Endothelial cell (in vitro differentiated cells): ENCODE measurements at regions not wholly inside any gene's neighbourhood (a gene's known extent, or its start where the extent isn't known, plus 50 kb on each side); places are given as distances from the start of the nearest gene placed in this dataset.
A peak's percentile ranks its signal among the peaks of the same experiment; 100 is the strongest.

Experiments
- DNase-seq: peaks from one replicate; pipeline ENCODE4 v3.0.0; 2021; ENCODE audit warnings: low spot score
- H3K27ac Mint-ChIP-seq: one replicate; pipeline ENCODE4 v1.8.0; 2021; ENCODE audit warnings: mixed read lengths, inconsistent platforms; ENCODE audit not compliant: unreplicated experiment
- H3K27me3 Mint-ChIP-seq: one replicate; pipeline ENCODE4 v1.8.0; 2021; ENCODE audit warnings: mild to moderate bottlenecking, moderate library complexity, mixed read lengths, inconsistent platforms; ENCODE audit not compliant: unreplicated experiment
- H3K36me3 Mint-ChIP-seq: one replicate; pipeline ENCODE4 v1.8.0; 2021; ENCODE audit warnings: mild to moderate bottlenecking, low read depth, mixed read lengths, inconsistent platforms; ENCODE audit not compliant: unreplicated experiment
- H3K4me1 Mint-ChIP-seq: one replicate; pipeline ENCODE4 v1.8.0; 2021; ENCODE audit warnings: mild to moderate bottlenecking, mixed read lengths, inconsistent platforms; ENCODE audit not compliant: unreplicated experiment
- H3K4me3 Mint-ChIP-seq: one replicate; pipeline ENCODE4 v1.8.0; 2021; ENCODE audit warnings: mild to moderate bottlenecking, mixed read lengths, inconsistent platforms; ENCODE audit not compliant: unreplicated experiment
- H3K9me3 Mint-ChIP-seq: one replicate; pipeline ENCODE4 v1.8.0; 2021; ENCODE audit warnings: mixed read lengths, inconsistent platforms; ENCODE audit not compliant: unreplicated experiment
- TF ChIP-seq, protein P1 (sequence below): fragments of 200-600 bp; sonication (generic); IDR thresholded peaks from one replicate; pipeline ENCODE4 v1.5.0; 2021; ENCODE audit warnings: antibody characterized with exemption; ENCODE audit not compliant: unreplicated experiment

GRCh38 chr20:51139891-51140290 lies 117.0 kb upstream of the KCNG1 start:
- no peaks in the 10 kb centered on the region for H3K27me3 Mint-ChIP-seq
- H3K36me3 Mint-ChIP-seq = no peaks in the 10 kb centered on the region
- H3K4me3 Mint-ChIP-seq = no peak overlapping the region
- TF ChIP-seq, protein P1, sequence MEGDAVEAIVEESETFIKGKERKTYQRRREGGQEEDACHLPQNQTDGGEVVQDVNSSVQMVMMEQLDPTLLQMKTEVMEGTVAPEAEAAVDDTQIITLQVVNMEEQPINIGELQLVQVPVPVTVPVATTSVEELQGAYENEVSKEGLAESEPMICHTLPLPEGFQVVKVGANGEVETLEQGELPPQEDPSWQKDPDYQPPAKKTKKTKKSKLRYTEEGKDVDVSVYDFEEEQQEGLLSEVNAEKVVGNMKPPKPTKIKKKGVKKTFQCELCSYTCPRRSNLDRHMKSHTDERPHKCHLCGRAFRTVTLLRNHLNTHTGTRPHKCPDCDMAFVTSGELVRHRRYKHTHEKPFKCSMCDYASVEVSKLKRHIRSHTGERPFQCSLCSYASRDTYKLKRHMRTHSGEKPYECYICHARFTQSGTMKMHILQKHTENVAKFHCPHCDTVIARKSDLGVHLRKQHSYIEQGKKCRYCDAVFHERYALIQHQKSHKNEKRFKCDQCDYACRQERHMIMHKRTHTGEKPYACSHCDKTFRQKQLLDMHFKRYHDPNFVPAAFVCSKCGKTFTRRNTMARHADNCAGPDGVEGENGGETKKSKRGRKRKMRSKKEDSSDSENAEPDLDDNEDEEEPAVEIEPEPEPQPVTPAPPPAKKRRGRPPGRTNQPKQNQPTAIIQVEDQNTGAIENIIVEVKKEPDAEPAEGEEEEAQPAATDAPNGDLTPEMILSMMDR = no peak
- DNase-seq = no peak
- H3K9me3 Mint-ChIP-seq = no peaks in the 10 kb centered on the region
- no peak overlapping the region for H3K27ac Mint-ChIP-seq
- H3K4me1 Mint-ChIP-seq = peaks cover 15% of the 10 kb centered on the region

DNA sequence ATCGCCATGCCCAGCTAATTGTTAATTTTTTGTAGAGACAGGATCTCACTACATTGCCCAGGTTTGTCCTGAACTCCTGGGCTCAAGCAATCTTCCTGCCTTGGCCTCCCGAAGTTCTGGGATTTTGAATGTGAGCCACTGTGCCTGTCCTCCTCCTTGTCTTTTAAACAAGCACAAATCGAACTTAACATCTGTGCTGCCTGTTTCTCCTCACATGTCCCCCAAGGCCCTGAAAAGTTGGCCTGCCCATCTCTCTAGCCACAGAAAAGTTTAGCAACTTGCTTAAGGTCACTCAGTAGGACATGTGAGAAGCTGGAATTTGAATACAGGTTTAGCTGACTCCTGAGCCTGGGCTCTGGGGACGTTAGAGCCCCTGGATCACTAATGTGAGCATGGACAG lies 115.7 kb upstream of the KCNG1 start:
- TF ChIP-seq, protein P1 = no peak
- H3K27me3 Mint-ChIP-seq = no peaks in the 10 kb centered on the region
- peaks cover 15% of the 10 kb centered on the region for H3K4me1 Mint-ChIP-seq
- no peaks in the 10 kb centered on the region for H3K36me3 Mint-ChIP-seq
- H3K9me3 Mint-ChIP-seq = no peaks in the 10 kb centered on the region
- DNase-seq = no peak
- no peak overlapping the region for H3K4me3 Mint-ChIP-seq
- H3K27ac Mint-ChIP-seq = no peak overlapping the region

- Mint-ChIP-seq H3K36me3 (no peaks in the 10 kb centered on the region), H3K4me3 (no peak overlapping the region), H3K27ac (no peak overlapping the region), H3K9me3 (no peaks in the 10 kb centered on the region), H3K27me3 (no peaks in the 10 kb centered on the region), H3K4me1 (peaks cover 15% of the 10 kb centered on the region)
- no peak for DNase-seq
- TF ChIP-seq, protein P1 = no peak
Observed at GRCh38 chr20:51137461-51137860, 114.6 kb upstream of the KCNG1 start.

DNA sequence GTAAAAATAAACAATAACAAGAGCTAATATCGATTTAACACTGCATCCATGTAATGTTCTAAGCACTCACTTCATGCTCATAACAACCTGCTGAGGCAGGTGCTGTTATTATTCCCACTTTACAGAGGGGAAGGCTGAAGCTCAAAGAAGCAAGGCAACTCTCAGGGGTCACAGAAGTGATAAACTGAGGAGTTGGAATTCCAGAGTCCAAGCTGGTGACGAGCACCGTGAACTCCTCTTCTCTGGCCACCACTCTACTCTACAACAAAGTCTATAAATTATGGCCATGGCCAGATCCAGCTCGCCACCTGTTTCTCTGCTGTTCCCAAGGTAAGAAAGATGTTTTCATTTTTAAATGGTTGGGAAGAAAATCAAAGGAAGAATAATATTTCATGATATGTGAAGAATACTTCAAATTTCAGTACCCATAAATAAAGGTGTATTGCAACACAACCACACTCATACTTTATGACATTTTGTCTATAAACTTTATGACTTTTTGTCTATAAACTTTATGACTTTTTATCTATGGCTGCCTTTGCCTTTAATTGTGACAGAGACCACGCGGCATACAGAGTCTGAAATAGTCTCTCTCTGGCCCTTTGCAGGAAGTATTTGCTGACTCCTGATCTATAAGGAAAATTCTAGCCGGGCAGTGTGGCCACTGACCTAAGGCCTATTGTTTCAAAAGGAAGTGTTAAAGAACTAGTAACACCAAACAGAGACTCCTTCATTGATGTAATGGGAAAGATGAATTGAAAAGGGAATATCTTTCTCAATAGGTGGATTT lies 113.2 kb upstream of the KCNG1 start:
- Mint-ChIP-seq H3K9me3 (no peaks in the 10 kb centered on the region), H3K4me3 (no peak overlapping the region), H3K27me3 (no peaks in the 10 kb centered on the region), H3K4me1 (peaks cover 15% of the 10 kb centered on the region), H3K27ac (peak overlapping the region; percentile 80), H3K36me3 (no peaks in the 10 kb centered on the region)
- TF ChIP-seq, protein P1 = no peak
- no peak for DNase-seq

DNA sequence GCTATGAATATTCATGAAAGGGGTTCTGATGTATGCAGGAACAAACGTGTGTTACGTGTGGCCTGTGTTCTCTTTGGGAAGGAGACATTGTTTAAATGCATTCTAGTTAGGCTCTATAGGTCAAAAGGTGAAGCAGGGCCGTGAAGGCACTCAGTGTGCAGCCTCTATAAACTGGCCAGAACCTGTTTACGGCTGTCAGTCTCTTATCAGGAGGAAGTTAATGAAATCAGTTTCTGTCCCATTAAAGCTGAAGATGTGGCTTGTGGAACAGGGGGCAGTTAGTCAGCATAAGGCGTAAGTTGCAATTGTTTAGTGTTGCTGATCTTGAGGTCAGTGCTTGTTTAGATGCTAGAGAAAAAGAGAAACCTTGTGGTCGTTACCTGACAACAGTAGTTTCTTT lies 111.5 kb upstream of the KCNG1 start:
- peaks cover 15% of the 10 kb centered on the region for H3K4me1 Mint-ChIP-seq
- H3K4me3 Mint-ChIP-seq = no peak overlapping the region
- no peaks in the 10 kb centered on the region for H3K27me3 Mint-ChIP-seq
- H3K9me3 Mint-ChIP-seq = no peaks in the 10 kb centered on the region
- no peak overlapping the region for H3K27ac Mint-ChIP-seq
- H3K36me3 Mint-ChIP-seq = no peaks in the 10 kb centered on the region
- DNase-seq = no peak
- TF ChIP-seq, protein P1 = no peak
